Activated T-helper 2 cell treated with anti-CD3 and anti-CD28 coated beads, Interferon-gamma antibody, Interleukin-2, Interleukin-4, amounts not matched to agents 10 μg/mL and 5 μg/mL and 100 μg/mL, durations not matched to agents 14 hours and 24 hours and 36 hours (primary cell): ENCODE measurements at regions not wholly inside any gene's neighbourhood (a gene's known extent, or its start where the extent isn't known, plus 50 kb on each side); places are given as distances from the start of the nearest gene placed in this dataset.
"Not testable (repeated sequence)": the region's sequence is repeated elsewhere in the genome, so short reads cannot be mapped to it uniquely, and the experiment has no call there.

Source experiments
- DNase-seq: peaks from one replicate; pipeline ENCODE4 v3.0.0; 2021; ENCODE audit warnings: low spot score
- H3K27ac Mint-ChIP-seq: one replicate; pipeline ENCODE4 v1.8.0; 2021; ENCODE audit warnings: mixed read lengths
- H3K27me3 Mint-ChIP-seq: one replicate; pipeline ENCODE4 v1.8.0; 2021; ENCODE audit warnings: low read depth, mixed read lengths
- H3K36me3 Mint-ChIP-seq: one replicate; pipeline ENCODE4 v1.8.0; 2021; ENCODE audit warnings: low read depth, mixed read lengths
- H3K4me1 Mint-ChIP-seq: one replicate; pipeline ENCODE4 v1.8.0; 2021; ENCODE audit warnings: low read depth, mixed read lengths
- H3K4me3 Mint-ChIP-seq: one replicate; pipeline ENCODE4 v1.8.0; 2021; ENCODE audit warnings: low read depth, mild to moderate bottlenecking, moderate library complexity, mixed read lengths
- H3K9me3 Mint-ChIP-seq: one replicate; pipeline ENCODE4 v1.8.0; 2021; ENCODE audit warnings: mixed read lengths
- intact Hi-C: fragments of 100-400 bp; cut with micrococcal nuclease; formaldehyde crosslinking; loops from one replicate; pipeline ENCODE4 v1.15.1; 2023

- H3K4me3 Mint-ChIP-seq, result no peak overlapping the region
- no peaks in the 10 kb centered on the region for H3K4me1 Mint-ChIP-seq
- no peak for DNase-seq
- H3K36me3 Mint-ChIP-seq, result no peaks in the 10 kb centered on the region
- no peak overlapping the region for H3K27ac Mint-ChIP-seq
- H3K27me3 Mint-ChIP-seq, result no peaks in the 10 kb centered on the region
- peaks cover 26% of the 10 kb centered on the region for H3K9me3 Mint-ChIP-seq
- intact Hi-C loops, result no loop called here
Observed at GRCh38 chr9:82410306-82410705, 421.7 kb downstream of the SPATA31D1 start.

- no peaks in the 10 kb centered on the region for H3K36me3 Mint-ChIP-seq
- H3K27me3 Mint-ChIP-seq, result no peaks in the 10 kb centered on the region
- H3K4me1 Mint-ChIP-seq, result no peaks in the 10 kb centered on the region
- intact Hi-C loops, result no loop called here
- H3K27ac Mint-ChIP-seq, result no peak overlapping the region
- H3K9me3 Mint-ChIP-seq, result peaks cover 28% of the 10 kb centered on the region
- H3K4me3 Mint-ChIP-seq, result no peak overlapping the region
- DNase-seq, result no peak
Observed at GRCh38 chr9:82410866-82411265, 422.3 kb downstream of the SPATA31D1 start.

GRCh38 chr9:82412586-82413305 is 424.2 kb downstream of the SPATA31D1 start:
- H3K4me3 Mint-ChIP-seq, result no peak overlapping the region
- no peaks in the 10 kb centered on the region for H3K27me3 Mint-ChIP-seq
- no peaks in the 10 kb centered on the region for H3K36me3 Mint-ChIP-seq
- DNase-seq, result no peak
- no peaks in the 10 kb centered on the region for H3K4me1 Mint-ChIP-seq
- intact Hi-C loops, result no loop called here
- H3K27ac Mint-ChIP-seq, result no peak overlapping the region
- peaks cover 30% of the 10 kb centered on the region for H3K9me3 Mint-ChIP-seq

- Mint-ChIP-seq H3K36me3 (no peaks in the 10 kb centered on the region), H3K4me1 (no peaks in the 10 kb centered on the region), H3K27me3 (no peaks in the 10 kb centered on the region), H3K27ac (no peak overlapping the region), H3K9me3 (peaks cover 30% of the 10 kb centered on the region), H3K4me3 (no peak overlapping the region)
- intact Hi-C loops, result no loop called here
- DNase-seq, result no peak
Observed at GRCh38 chr9:82417501-82417900, 428.9 kb downstream of the SPATA31D1 start.

- intact Hi-C loops, result no loop called here
- Mint-ChIP-seq H3K4me1 (no peaks in the 10 kb centered on the region), H3K27ac (no peak overlapping the region), H3K27me3 (no peaks in the 10 kb centered on the region), H3K4me3 (no peak overlapping the region), H3K36me3 (no peaks in the 10 kb centered on the region), H3K9me3 (peaks cover 33% of the 10 kb centered on the region)
- DNase-seq, result no peak
Observed at GRCh38 chr9:82418334-82418733, 429.8 kb downstream of the SPATA31D1 start.

- no peak for DNase-seq
- no peak overlapping the region for H3K4me3 Mint-ChIP-seq
- intact Hi-C loops, result no loop called here
- peaks cover 27% of the 10 kb centered on the region for H3K9me3 Mint-ChIP-seq
- no peaks in the 10 kb centered on the region for H3K36me3 Mint-ChIP-seq
- no peak overlapping the region for H3K27ac Mint-ChIP-seq
- H3K27me3 Mint-ChIP-seq, result no peaks in the 10 kb centered on the region
- H3K4me1 Mint-ChIP-seq, result no peaks in the 10 kb centered on the region
Observed at GRCh38 chr9:82419696-82420486, 431.3 kb downstream of the SPATA31D1 start.

- intact Hi-C loops, result no loop called here
- H3K9me3 Mint-ChIP-seq, result peaks cover 19% of the 10 kb centered on the region
- H3K4me1 Mint-ChIP-seq, result no peaks in the 10 kb centered on the region
- DNase-seq, result no peak
- no peak overlapping the region for H3K4me3 Mint-ChIP-seq
- no peak overlapping the region for H3K27ac Mint-ChIP-seq
- no peaks in the 10 kb centered on the region for H3K36me3 Mint-ChIP-seq
- H3K27me3 Mint-ChIP-seq, result no peaks in the 10 kb centered on the region
Observed at GRCh38 chr9:82421498-82421897, 432.9 kb downstream of the SPATA31D1 start.

GRCh38 chr9:82423700-82424099 is 435.1 kb downstream of the SPATA31D1 start:
- Mint-ChIP-seq H3K27me3 (no peaks in the 10 kb centered on the region), H3K27ac (no peak overlapping the region), H3K4me1 (no peaks in the 10 kb centered on the region), H3K36me3 (no peaks in the 10 kb centered on the region), H3K4me3 (no peak overlapping the region), H3K9me3 (peaks cover 21% of the 10 kb centered on the region)
- intact Hi-C loops, result no loop called here
- DNase-seq, result no peak

GRCh38 chr9:82424599-82425120 is 436.1 kb downstream of the SPATA31D1 start:
- H3K4me1 Mint-ChIP-seq, result no peaks in the 10 kb centered on the region
- no peak overlapping the region for H3K27ac Mint-ChIP-seq
- H3K36me3 Mint-ChIP-seq, result no peaks in the 10 kb centered on the region
- intact Hi-C loops, result no loop called here
- H3K9me3 Mint-ChIP-seq, result peaks cover 25% of the 10 kb centered on the region
- H3K27me3 Mint-ChIP-seq, result no peaks in the 10 kb centered on the region
- no peak for DNase-seq
- no peak overlapping the region for H3K4me3 Mint-ChIP-seq

- Mint-ChIP-seq H3K27ac (no peak overlapping the region), H3K27me3 (no peaks in the 10 kb centered on the region), H3K36me3 (no peaks in the 10 kb centered on the region), H3K4me1 (no peaks in the 10 kb centered on the region), H3K9me3 (peaks cover 19% of the 10 kb centered on the region), H3K4me3 (no peak overlapping the region)
- DNase-seq, result no peak
- intact Hi-C loops, result no loop called here
Observed at GRCh38 chr9:82431121-82431520, 442.5 kb downstream of the SPATA31D1 start.

- H3K27me3 Mint-ChIP-seq, intact Hi-C loops: not testable (repeated sequence)
Observed at GRCh38 chr9:82433290-82433931, 444.8 kb downstream of the SPATA31D1 start.

GRCh38 chr9:82436475-82436874 is 447.9 kb downstream of the SPATA31D1 start:
- Mint-ChIP-seq H3K4me1 (no peaks in the 10 kb centered on the region), H3K4me3 (no peak overlapping the region), H3K27me3 (no peaks in the 10 kb centered on the region), H3K36me3 (no peaks in the 10 kb centered on the region), H3K27ac (no peak overlapping the region), H3K9me3 (peaks cover 24% of the 10 kb centered on the region)
- no peak for DNase-seq
- intact Hi-C loops, result no loop called here

More at GRCh38 chr9:82433290-82433931, 444.8 kb downstream of the SPATA31D1 start:
- not testable (repeated sequence) for H3K4me1 Mint-ChIP-seq, H3K27ac Mint-ChIP-seq, H3K36me3 Mint-ChIP-seq, DNase-seq, H3K4me3 Mint-ChIP-seq
- H3K9me3 Mint-ChIP-seq, result peaks cover 27% of the 10 kb centered on the region

- H3K27me3 Mint-ChIP-seq, H3K27ac Mint-ChIP-seq, H3K4me3 Mint-ChIP-seq, H3K4me1 Mint-ChIP-seq, DNase-seq, H3K36me3 Mint-ChIP-seq, intact Hi-C loops: not testable (repeated sequence)
- peaks cover 31% of the 10 kb centered on the region for H3K9me3 Mint-ChIP-seq
Observed at GRCh38 chr9:82437183-82437582, 448.6 kb downstream of the SPATA31D1 start.
